ENCODE measurements at regions not wholly inside any gene's neighbourhood (a gene's known extent, or its start where the extent isn't known, plus 50 kb on each side); places are given as distances from the start of the nearest gene placed in this dataset.

DNA sequence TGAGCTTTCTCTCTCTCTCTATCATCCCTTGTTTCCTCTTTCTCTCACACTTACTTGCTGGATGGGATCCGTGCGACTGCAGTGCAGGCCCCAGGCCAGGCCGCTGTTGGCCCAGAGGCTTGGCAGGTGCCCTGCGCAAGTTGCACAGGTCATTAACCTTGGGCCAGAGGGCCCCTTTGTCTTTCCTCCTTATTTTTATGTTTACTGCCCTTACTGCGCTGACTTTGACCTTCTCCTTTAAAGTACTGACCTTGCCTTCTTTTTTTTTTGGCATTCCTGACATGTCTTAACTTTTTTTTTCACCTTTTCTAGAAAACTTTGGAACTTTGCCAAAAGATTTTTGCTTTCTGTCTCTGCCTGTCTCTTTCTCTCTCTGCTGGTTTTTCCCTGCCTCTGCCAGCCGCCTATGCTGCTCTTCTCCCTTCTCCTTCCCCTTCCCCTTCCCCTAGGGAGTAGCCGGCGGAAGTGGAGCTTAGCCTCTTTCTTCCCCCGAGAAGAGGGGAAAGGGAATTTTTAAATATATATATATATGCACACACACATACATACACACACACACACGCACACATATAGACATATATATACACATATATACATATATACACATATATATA lies 59.6 kb upstream of the CDH4 start:
- TF ChIP-seq, protein P1, sequence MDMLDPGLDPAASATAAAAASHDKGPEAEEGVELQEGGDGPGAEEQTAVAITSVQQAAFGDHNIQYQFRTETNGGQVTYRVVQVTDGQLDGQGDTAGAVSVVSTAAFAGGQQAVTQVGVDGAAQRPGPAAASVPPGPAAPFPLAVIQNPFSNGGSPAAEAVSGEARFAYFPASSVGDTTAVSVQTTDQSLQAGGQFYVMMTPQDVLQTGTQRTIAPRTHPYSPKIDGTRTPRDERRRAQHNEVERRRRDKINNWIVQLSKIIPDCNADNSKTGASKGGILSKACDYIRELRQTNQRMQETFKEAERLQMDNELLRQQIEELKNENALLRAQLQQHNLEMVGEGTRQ (IDR thresholded peaks at IDR 0.05; ENCODE audit: borderline replicate concordance, low read depth, low read length) = no peak
- TF ChIP-seq, protein P2, sequence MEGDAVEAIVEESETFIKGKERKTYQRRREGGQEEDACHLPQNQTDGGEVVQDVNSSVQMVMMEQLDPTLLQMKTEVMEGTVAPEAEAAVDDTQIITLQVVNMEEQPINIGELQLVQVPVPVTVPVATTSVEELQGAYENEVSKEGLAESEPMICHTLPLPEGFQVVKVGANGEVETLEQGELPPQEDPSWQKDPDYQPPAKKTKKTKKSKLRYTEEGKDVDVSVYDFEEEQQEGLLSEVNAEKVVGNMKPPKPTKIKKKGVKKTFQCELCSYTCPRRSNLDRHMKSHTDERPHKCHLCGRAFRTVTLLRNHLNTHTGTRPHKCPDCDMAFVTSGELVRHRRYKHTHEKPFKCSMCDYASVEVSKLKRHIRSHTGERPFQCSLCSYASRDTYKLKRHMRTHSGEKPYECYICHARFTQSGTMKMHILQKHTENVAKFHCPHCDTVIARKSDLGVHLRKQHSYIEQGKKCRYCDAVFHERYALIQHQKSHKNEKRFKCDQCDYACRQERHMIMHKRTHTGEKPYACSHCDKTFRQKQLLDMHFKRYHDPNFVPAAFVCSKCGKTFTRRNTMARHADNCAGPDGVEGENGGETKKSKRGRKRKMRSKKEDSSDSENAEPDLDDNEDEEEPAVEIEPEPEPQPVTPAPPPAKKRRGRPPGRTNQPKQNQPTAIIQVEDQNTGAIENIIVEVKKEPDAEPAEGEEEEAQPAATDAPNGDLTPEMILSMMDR (IDR thresholded peaks at IDR 0.05) = no peak
- TF ChIP-seq YY1 (IDR thresholded peaks at IDR 0.05; ENCODE audit: low read depth) (no peak), POLR2AphosphoS5 (IDR thresholded peaks at IDR 0.05; ENCODE audit: low read depth, low read length) (no peak), CHD2 (IDR thresholded peaks at IDR 0.05; ENCODE audit: low read length, partially characterized antibody) (no peak), JUND (IDR thresholded peaks at IDR 0.05) (no peak), RAD21 (IDR thresholded peaks at IDR 0.05; ENCODE audit: low read length) (no peak), FOXJ3 (CRISPR knock-in tag; IDR thresholded peaks at IDR 0.05) (no peak), TAF1 (IDR thresholded peaks at IDR 0.05; ENCODE audit: borderline replicate concordance, low read depth, low read length) (no peak), RFX5 (IDR thresholded peaks at IDR 0.05; ENCODE audit: low read length) (no peak)
- TF ChIP-seq, protein P3, sequence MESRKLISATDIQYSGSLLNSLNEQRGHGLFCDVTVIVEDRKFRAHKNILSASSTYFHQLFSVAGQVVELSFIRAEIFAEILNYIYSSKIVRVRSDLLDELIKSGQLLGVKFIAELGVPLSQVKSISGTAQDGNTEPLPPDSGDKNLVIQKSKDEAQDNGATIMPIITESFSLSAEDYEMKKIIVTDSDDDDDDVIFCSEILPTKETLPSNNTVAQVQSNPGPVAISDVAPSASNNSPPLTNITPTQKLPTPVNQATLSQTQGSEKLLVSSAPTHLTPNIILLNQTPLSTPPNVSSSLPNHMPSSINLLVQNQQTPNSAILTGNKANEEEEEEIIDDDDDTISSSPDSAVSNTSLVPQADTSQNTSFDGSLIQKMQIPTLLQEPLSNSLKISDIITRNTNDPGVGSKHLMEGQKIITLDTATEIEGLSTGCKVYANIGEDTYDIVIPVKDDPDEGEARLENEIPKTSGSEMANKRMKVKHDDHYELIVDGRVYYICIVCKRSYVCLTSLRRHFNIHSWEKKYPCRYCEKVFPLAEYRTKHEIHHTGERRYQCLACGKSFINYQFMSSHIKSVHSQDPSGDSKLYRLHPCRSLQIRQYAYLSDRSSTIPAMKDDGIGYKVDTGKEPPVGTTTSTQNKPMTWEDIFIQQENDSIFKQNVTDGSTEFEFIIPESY (IDR thresholded peaks at IDR 0.05; ENCODE audit: borderline replicate concordance, low read depth) = no peak
- TF ChIP-seq, protein P4, sequence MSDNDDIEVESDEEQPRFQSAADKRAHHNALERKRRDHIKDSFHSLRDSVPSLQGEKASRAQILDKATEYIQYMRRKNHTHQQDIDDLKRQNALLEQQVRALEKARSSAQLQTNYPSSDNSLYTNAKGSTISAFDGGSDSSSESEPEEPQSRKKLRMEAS (IDR thresholded peaks at IDR 0.05; ENCODE audit: low read depth) = no peak
- TF ChIP-seq, protein P5, sequence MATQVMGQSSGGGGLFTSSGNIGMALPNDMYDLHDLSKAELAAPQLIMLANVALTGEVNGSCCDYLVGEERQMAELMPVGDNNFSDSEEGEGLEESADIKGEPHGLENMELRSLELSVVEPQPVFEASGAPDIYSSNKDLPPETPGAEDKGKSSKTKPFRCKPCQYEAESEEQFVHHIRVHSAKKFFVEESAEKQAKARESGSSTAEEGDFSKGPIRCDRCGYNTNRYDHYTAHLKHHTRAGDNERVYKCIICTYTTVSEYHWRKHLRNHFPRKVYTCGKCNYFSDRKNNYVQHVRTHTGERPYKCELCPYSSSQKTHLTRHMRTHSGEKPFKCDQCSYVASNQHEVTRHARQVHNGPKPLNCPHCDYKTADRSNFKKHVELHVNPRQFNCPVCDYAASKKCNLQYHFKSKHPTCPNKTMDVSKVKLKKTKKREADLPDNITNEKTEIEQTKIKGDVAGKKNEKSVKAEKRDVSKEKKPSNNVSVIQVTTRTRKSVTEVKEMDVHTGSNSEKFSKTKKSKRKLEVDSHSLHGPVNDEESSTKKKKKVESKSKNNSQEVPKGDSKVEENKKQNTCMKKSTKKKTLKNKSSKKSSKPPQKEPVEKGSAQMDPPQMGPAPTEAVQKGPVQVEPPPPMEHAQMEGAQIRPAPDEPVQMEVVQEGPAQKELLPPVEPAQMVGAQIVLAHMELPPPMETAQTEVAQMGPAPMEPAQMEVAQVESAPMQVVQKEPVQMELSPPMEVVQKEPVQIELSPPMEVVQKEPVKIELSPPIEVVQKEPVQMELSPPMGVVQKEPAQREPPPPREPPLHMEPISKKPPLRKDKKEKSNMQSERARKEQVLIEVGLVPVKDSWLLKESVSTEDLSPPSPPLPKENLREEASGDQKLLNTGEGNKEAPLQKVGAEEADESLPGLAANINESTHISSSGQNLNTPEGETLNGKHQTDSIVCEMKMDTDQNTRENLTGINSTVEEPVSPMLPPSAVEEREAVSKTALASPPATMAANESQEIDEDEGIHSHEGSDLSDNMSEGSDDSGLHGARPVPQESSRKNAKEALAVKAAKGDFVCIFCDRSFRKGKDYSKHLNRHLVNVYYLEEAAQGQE (IDR thresholded peaks at IDR 0.05; ENCODE audit: low read depth, low read length) = no peak
- TF ChIP-seq, protein P6, sequence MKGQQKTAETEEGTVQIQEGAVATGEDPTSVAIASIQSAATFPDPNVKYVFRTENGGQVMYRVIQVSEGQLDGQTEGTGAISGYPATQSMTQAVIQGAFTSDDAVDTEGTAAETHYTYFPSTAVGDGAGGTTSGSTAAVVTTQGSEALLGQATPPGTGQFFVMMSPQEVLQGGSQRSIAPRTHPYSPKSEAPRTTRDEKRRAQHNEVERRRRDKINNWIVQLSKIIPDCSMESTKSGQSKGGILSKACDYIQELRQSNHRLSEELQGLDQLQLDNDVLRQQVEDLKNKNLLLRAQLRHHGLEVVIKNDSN (IDR thresholded peaks at IDR 0.05; ENCODE audit: borderline replicate concordance, low read depth) = no peak

Data from SK-N-SH (cell line).